Stimulated activated naive CD8-positive, alpha-beta T cell treated with anti-CD3 and anti-CD28 coated beads, Interleukin-15, amount 100 ng/mL, for 72 hours (primary cell): ENCODE measurements at regions not wholly inside any gene's neighbourhood (a gene's known extent, or its start where the extent isn't known, plus 50 kb on each side); places are given as distances from the start of the nearest gene placed in this dataset.
"Not testable (repeated sequence)": the region's sequence is repeated elsewhere in the genome, so short reads cannot be mapped to it uniquely, and the experiment has no call there.

Source experiments
- ATAC-seq: fragments of 150-1000 bp; cut with Tn5 transposase; 2 replicates; pipeline ENCODE4 v1.10.0; 2021; ENCODE audit warnings: mild to moderate bottlenecking, moderate library complexity
- DNase-seq, 2 donors: peaks; one replicate each; pipeline ENCODE4 v3.0.0; 2021 to 2022
- H3K27ac Mint-ChIP-seq, 2 donors: one replicate each; pipeline ENCODE4 v1.8.0; 2022; ENCODE audit warnings: mild to moderate bottlenecking in 2 of 2, mixed read lengths in 2 of 2, moderate library complexity in 2 of 2
- H3K27me3 Mint-ChIP-seq: one replicate; pipeline ENCODE4 v1.8.0; 2022; ENCODE audit warnings: mixed read lengths
- H3K4me1 Mint-ChIP-seq: one replicate; pipeline ENCODE4 v1.8.0; 2022; ENCODE audit warnings: mild to moderate bottlenecking, mixed read lengths
- H3K4me3 Mint-ChIP-seq, 2 donors: one replicate each; pipeline ENCODE4 v1.8.0; 2022; ENCODE audit warnings: mild to moderate bottlenecking in 2 of 2, mixed read lengths in 2 of 2, moderate library complexity in 1 of 2
- H3K9me3 Mint-ChIP-seq, 2 donors: one replicate each; pipeline ENCODE4 v1.8.0; 2022; ENCODE audit warnings: mixed read lengths in 2 of 2

DNA sequence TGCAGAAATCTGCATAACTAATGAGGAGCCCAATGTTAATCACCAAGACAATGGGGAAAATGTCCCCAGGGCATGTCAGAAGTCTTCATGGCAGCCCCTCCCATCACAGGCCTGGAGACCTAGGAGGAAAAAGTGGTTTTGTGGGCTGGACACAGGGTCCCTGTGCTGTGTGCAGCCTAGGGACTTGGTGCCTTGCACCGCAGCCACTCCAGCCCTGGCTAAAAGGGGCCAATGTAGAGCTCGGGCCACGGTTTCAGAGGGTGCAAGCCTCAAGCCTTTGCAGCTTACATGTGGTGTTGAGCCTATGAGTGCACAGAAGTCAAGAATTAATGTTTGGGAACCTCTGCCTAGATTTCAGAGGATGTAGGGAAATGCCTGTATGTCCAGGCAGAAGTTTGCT is 474.3 kb upstream of the ADGRB3 start:
- ATAC-seq, H3K27me3 Mint-ChIP-seq, H3K4me3 Mint-ChIP-seq, DNase-seq, H3K27ac Mint-ChIP-seq, H3K4me1 Mint-ChIP-seq, H3K9me3 Mint-ChIP-seq: not testable (repeated sequence)

DNA sequence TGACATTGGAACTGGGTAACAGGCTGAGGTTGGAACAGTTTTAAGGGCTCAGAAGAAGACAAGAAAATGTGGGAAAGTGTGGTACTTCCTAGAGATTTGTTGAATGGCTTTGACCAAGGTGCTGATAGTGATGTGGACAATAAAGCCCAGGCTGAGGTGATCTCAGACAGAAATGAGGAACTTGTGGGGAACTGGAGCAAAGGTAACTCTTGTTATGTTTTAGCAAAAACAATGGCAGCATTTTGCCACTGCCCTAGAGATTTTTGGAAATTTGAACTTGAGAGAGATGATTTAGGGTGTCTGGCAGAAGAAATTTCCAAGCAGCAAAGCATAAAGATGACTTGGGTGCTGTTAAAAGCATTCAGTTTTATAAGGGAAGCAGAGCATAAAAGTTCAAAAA is 474.7 kb upstream of the ADGRB3 start:
- Mint-ChIP-seq H3K9me3 (peaks cover 7 to 10% of the 10 kb centered on the region in 2 donors), H3K27ac (no peak overlapping the region), H3K27me3 (no peaks in the 10 kb centered on the region), H3K4me3 (no peak overlapping the region), H3K4me1 (no peaks in the 10 kb centered on the region)
- no peak for ATAC-seq
- DNase-seq, result no peak

- Mint-ChIP-seq H3K27me3 (no peaks in the 10 kb centered on the region), H3K4me1 (no peaks in the 10 kb centered on the region), H3K27ac (no peak overlapping the region), H3K9me3 (peaks cover 7 to 10% of the 10 kb centered on the region in 2 donors), H3K4me3 (no peak overlapping the region)
- no peak for ATAC-seq
- no peak for DNase-seq
Observed at GRCh38 chr6:68159433-68159832, 475.6 kb upstream of the ADGRB3 start.

- Mint-ChIP-seq H3K27me3 (no peaks in the 10 kb centered on the region), H3K4me3 (no peak overlapping the region), H3K27ac (no peak overlapping the region)
Observed at GRCh38 chr6:68158256-68158655, 476.8 kb upstream of the ADGRB3 start.

GRCh38 chr6:68144667-68145066 is 490.4 kb upstream of the ADGRB3 start:
- no peaks in the 10 kb centered on the region for H3K4me1 Mint-ChIP-seq
- no peaks in the 10 kb centered on the region for H3K27me3 Mint-ChIP-seq
- H3K27ac Mint-ChIP-seq, result no peak overlapping the region
- peaks cover 27 to 42% of the 10 kb centered on the region in 2 donors for H3K9me3 Mint-ChIP-seq
- no peak overlapping the region for H3K4me3 Mint-ChIP-seq
- DNase-seq (no peak), ATAC-seq (no peak)

More at GRCh38 chr6:68158256-68158655, 476.8 kb upstream of the ADGRB3 start:
- H3K9me3 Mint-ChIP-seq, result peaks cover 11 to 15% of the 10 kb centered on the region in 2 donors
- no peaks in the 10 kb centered on the region for H3K4me1 Mint-ChIP-seq
- ATAC-seq, result no peak
- no peak for DNase-seq

DNA sequence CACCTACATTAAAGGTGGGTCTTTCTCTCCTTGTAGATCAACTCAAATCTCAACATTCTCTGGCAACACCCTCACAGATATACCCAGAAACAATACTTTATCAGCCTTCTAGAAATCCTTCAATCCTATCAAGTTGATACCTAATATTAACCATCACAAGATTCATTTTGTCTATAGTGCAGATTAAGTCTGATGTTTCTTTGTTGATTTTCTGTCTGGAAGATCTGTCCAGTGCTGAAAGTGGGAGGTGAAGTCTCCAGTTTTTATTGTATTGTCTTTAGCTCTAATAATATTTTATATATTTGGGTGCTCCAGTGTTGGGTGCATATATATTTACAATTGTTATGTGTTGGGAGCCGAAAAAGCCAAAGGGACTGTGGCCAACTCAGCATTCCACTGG is 493.9 kb upstream of the ADGRB3 start:
- H3K4me3 Mint-ChIP-seq, result no peak overlapping the region
- no peak overlapping the region for H3K27ac Mint-ChIP-seq
- no peak for DNase-seq
- no peaks in the 10 kb centered on the region for H3K4me1 Mint-ChIP-seq
- no peaks in the 10 kb centered on the region for H3K27me3 Mint-ChIP-seq
- no peak for ATAC-seq
- H3K9me3 Mint-ChIP-seq, result peaks cover 22 to 35% of the 10 kb centered on the region in 2 donors

- no peak overlapping the region for H3K4me3 Mint-ChIP-seq
- ATAC-seq (no peak), DNase-seq (no peak)
- H3K27me3 Mint-ChIP-seq, result no peaks in the 10 kb centered on the region
- H3K4me1 Mint-ChIP-seq, result no peaks in the 10 kb centered on the region
- H3K27ac Mint-ChIP-seq, result no peak overlapping the region
- peaks cover 20 to 34% of the 10 kb centered on the region in 2 donors for H3K9me3 Mint-ChIP-seq
Observed at GRCh38 chr6:68139130-68139529, 496.0 kb upstream of the ADGRB3 start.

- no peak for DNase-seq
- Mint-ChIP-seq H3K4me1 (no peaks in the 10 kb centered on the region), H3K27me3 (no peaks in the 10 kb centered on the region), H3K4me3 (no peak overlapping the region), H3K9me3 (peaks cover 0 to 10% of the 10 kb centered on the region in 2 donors), H3K27ac (no peak overlapping the region)
- ATAC-seq, result no peak
Observed at GRCh38 chr6:68134796-68135195, 500.3 kb upstream of the ADGRB3 start.

DNA sequence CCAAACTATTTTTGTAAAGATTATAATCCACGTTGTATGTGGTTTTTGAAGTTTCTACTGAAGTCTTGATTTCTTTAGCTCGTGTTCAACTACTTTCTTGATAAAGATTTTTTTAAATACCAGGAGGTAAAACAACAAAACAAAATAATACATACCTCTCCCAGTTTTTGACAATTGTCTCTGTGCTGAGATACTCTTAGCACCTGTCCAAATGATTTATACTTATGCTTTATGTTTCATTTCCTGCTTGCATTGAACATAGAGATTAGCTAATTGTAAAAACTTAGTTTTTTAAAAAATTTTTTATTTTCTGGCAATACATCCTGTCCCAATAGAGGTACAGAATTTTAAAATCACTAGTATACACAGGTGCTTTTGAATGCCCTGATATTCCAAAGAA is 506.9 kb upstream of the ADGRB3 start:
- no peak overlapping the region for H3K4me3 Mint-ChIP-seq

DNA sequence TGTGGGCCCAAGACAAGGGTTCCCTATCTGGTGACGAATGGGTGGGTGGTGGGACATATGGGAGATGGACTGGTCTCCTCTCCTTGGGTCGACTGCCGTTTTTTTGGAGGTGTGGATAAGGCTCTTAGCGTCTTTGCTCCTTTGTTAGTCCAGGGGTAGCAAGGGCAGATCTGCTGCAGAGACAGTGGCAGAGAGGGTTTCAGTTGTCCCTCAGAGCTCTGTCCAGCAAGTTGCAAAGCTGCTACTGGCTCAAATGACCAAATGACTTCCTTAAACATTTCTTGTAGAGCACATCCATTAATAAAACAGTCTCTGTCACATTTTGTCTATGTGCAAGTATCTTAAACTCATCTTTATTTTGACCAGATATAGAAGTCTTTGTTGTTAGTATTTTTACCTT is 508.0 kb upstream of the ADGRB3 start:
- H3K27me3 Mint-ChIP-seq, result no peaks in the 10 kb centered on the region
- ATAC-seq (no peak), DNase-seq (no peak)
- no peak overlapping the region for H3K4me3 Mint-ChIP-seq
- no peaks in the 10 kb centered on the region for H3K4me1 Mint-ChIP-seq
- H3K9me3 Mint-ChIP-seq, result peaks cover 10 to 26% of the 10 kb centered on the region in 2 donors
- H3K27ac Mint-ChIP-seq, result no peak overlapping the region

More for the DNA sequence above, 506.9 kb upstream of the ADGRB3 start:
- H3K4me1 Mint-ChIP-seq, result no peaks in the 10 kb centered on the region
- DNase-seq, result no peak
- peaks cover 0 to 15% of the 10 kb centered on the region in 2 donors for H3K9me3 Mint-ChIP-seq
- no peak for ATAC-seq
- no peaks in the 10 kb centered on the region for H3K27me3 Mint-ChIP-seq
- H3K27ac Mint-ChIP-seq, result no peak overlapping the region

DNA sequence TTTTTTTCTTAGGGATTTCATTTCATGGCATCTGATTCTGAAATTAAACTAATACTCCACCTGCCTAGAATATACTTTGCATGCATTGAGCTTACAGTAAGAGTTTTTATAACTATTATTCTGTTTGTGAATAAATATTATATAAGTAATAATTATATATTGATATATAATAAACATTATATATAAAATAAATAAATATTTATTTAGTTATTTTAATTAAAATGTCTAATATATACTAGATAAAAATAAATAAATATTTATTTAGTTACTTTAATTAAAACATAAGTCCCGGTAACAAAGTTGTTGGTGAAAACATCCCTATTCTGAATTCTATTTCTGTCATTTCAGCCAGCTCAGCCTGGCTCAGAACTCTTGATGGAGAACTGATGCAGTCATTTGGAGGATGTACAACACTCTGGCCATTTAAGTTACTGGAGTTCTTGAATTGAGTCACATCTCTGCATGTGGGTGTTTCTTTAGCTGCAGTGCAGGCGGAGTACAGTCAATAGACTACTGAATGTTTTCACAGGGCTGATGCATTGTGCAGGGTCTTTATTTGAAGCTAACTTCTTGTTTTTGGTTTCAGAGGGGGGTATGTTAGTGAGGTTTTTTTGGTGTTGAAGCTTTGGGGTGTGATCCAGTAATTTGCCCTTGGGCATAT is 508.9 kb upstream of the ADGRB3 start:
- no peak for ATAC-seq
- Mint-ChIP-seq H3K4me1 (no peaks in the 10 kb centered on the region), H3K4me3 (no peak overlapping the region), H3K9me3 (peaks cover 11 to 35% of the 10 kb centered on the region in 2 donors), H3K27me3 (no peaks in the 10 kb centered on the region), H3K27ac (no peak overlapping the region)
- no peak for DNase-seq

DNA sequence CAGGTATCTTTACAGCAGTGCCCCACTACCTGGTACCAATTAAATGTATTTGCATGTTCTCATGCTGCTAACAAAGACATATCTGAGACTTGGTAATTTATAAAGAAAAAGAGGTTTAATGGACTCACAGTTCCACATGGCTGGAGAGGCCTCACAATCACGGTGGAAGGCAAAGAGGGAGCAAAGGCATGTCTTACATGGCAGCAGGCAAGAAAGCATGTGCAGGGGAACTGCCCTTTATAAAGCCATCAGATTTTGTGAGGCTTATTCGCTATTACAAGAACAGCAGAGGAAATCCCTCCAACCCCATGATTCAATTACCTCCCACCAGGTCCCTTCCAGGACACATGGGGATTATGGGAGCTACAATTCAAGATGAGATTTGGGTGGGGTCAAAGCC is 512.1 kb upstream of the ADGRB3 start:
- DNase-seq, H3K27ac Mint-ChIP-seq, ATAC-seq, H3K4me1 Mint-ChIP-seq, H3K27me3 Mint-ChIP-seq, H3K4me3 Mint-ChIP-seq: not testable (repeated sequence)
- peaks cover 16 to 39% of the 10 kb centered on the region in 2 donors for H3K9me3 Mint-ChIP-seq

- H3K27me3 Mint-ChIP-seq, result no peaks in the 10 kb centered on the region
- no peak overlapping the region for H3K4me3 Mint-ChIP-seq
- H3K9me3 Mint-ChIP-seq, result peaks cover 16 to 30% of the 10 kb centered on the region in 2 donors
- ATAC-seq (no peak), DNase-seq (no peak)
- no peak overlapping the region for H3K27ac Mint-ChIP-seq
- no peaks in the 10 kb centered on the region for H3K4me1 Mint-ChIP-seq
Observed at GRCh38 chr6:68122032-68122431, 513.0 kb upstream of the ADGRB3 start.

- not testable (repeated sequence) for H3K4me3 Mint-ChIP-seq, DNase-seq, H3K4me1 Mint-ChIP-seq, ATAC-seq, H3K27me3 Mint-ChIP-seq
- Mint-ChIP-seq H3K9me3 (peaks cover 16 to 23% of the 10 kb centered on the region in 2 donors), H3K27ac (peak overlapping the region in 1 of 2 donors; percentile 76)
Observed at GRCh38 chr6:68120954-68121353, 514.1 kb upstream of the ADGRB3 start.

DNA sequence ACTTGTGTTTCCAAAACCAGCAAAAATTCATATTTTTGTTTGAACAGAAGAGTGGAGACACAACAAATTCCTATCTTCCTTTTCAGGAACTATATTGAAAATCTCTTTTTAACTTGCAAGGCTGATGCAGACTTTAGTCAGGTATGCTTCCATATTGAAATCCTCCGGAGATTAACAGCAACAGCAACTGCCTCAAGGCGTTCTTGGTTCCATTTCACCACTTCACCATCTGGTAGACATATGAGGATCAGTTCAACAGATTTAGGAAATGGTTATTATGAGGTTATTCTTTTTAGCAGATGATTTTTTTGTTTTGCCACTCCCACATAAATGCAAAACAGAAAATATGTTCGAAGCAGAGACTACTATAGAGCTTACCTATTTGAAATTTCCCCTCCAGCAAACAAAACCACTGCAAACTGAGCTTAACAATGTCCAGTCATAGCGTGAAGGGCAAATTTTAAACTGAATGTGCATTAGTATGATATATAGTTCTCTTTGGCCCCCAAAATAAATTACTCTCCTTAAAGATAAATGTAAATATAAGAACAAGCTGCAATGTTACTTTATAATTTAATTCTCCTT is 520.5 kb upstream of the ADGRB3 start:
- H3K27ac Mint-ChIP-seq, result no peak overlapping the region
- DNase-seq (no peak), ATAC-seq (no peak)
- no peaks in the 10 kb centered on the region for H3K4me1 Mint-ChIP-seq
- H3K9me3 Mint-ChIP-seq, result no peaks in the 10 kb centered on the region
- no peak overlapping the region for H3K4me3 Mint-ChIP-seq
- H3K27me3 Mint-ChIP-seq, result no peaks in the 10 kb centered on the region

DNA sequence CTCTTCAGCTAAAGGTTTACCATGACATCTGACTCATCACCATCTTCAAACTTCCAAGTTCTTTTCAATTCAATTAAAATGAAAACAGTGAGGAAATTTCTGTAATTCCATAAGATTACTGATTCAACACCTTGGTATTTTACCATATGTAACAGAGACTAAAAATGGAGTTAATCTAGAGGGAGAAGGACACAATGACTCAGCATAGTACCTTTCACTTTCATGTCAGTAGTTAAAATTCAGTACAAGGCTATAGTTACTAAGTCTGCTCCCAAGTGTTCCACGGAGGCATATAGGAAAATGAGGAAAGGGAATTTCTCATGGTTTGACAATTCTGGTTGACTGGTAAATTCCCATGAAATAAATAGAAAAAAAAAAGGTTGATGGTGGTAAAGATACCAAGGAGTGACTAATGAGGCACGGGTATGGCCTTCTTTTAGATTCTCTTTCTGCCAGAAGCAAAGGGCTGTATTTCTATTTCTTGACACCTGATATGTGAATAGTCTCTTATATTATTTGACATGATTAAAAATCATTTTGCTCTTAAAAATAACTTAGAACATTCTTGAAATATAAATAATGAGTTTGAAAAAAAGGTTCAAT is 526.7 kb upstream of the ADGRB3 start:
- Mint-ChIP-seq H3K27ac (no peak overlapping the region), H3K4me1 (no peaks in the 10 kb centered on the region), H3K27me3 (no peaks in the 10 kb centered on the region), H3K9me3 (no peaks in the 10 kb centered on the region), H3K4me3 (no peak overlapping the region)
- ATAC-seq (no peak), DNase-seq (no peak)
